Cardiac muscle cell (in vitro differentiated cells and primary cell): ENCODE measurements at regions not wholly inside any gene's neighbourhood (a gene's known extent, or its start where the extent isn't known, plus 50 kb on each side); places are given as distances from the start of the nearest gene placed in this dataset.
A peak's percentile ranks its signal among the peaks of the same experiment; 100 is the strongest.

Source experiments
- DNase-seq, 2 donors: peaks; one replicate each; pipeline versions ENCODE4 v3.0.0 to v3.0.0-alpha.2; 2010 to 2017; ENCODE audit warnings: low read depth in 1 of 2, low spot score in 1 of 2
- H3K27ac ChIP-seq: fragments of 200-600 bp; sonication (generic); 2 replicates; pipeline ENCODE4 v1.5.1; 2016
- H3K27me3 ChIP-seq: fragments of 200-600 bp; sonication (generic); 2 replicates; pipeline ENCODE4 v1.6.0; 2016; ENCODE audit warnings: control low read depth
- H3K36me3 ChIP-seq: fragments of 200-600 bp; sonication (generic); 2 replicates; pipeline ENCODE4 v1.5.1; 2016; ENCODE audit warnings: control low read depth
- H3K4me1 ChIP-seq: fragments of 200-600 bp; sonication (generic); 2 replicates; pipeline ENCODE4 v1.8.1; 2017; ENCODE audit warnings: low read depth, mild to moderate bottlenecking, mixed run types
- H3K4me3 ChIP-seq: fragments of 200-600 bp; sonication (generic); 2 replicates; pipeline ENCODE4 v1.5.1; 2016; ENCODE audit warnings: mild to moderate bottlenecking
- H3K9me3 ChIP-seq: fragments of 200-600 bp; sonication (generic); 2 replicates; pipeline ENCODE4 v1.5.1; 2017; ENCODE audit warnings: low read depth, mild to moderate bottlenecking, control low read depth
- TF ChIP-seq, protein P1 (sequence below): IDR thresholded peaks from 2 replicates; pipeline ENCODE4 v1.5.1; 2012; ENCODE audit warnings: low read depth, mild to moderate bottlenecking, low read length

DNA sequence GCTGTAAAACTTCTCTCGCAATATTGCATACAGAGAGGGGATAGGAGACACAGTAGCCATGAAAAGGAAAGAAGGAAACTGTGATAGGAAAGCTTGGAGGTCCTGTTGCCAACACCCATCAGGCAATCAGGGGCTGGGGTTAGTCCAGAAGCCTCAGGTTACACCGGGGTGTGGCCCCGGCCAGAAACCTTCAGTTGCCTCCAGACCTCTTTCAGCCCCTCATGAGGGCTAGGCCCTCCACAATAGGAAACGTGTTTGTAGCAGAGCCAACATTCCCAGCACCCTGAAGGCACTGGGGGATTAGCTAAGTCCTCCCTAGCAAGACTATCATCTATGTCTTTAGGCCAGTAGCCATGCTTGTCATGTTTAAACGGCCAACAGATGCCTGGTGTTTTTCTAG lies 1048.0 kb upstream of the CNTN5 start:
- H3K27ac ChIP-seq: no peak overlapping the region
- TF ChIP-seq, protein P1, sequence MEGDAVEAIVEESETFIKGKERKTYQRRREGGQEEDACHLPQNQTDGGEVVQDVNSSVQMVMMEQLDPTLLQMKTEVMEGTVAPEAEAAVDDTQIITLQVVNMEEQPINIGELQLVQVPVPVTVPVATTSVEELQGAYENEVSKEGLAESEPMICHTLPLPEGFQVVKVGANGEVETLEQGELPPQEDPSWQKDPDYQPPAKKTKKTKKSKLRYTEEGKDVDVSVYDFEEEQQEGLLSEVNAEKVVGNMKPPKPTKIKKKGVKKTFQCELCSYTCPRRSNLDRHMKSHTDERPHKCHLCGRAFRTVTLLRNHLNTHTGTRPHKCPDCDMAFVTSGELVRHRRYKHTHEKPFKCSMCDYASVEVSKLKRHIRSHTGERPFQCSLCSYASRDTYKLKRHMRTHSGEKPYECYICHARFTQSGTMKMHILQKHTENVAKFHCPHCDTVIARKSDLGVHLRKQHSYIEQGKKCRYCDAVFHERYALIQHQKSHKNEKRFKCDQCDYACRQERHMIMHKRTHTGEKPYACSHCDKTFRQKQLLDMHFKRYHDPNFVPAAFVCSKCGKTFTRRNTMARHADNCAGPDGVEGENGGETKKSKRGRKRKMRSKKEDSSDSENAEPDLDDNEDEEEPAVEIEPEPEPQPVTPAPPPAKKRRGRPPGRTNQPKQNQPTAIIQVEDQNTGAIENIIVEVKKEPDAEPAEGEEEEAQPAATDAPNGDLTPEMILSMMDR: no peak
- no peaks in the 10 kb centered on the region for H3K27me3 ChIP-seq
- DNase-seq: no peak
- no peaks in the 10 kb centered on the region for H3K9me3 ChIP-seq
- H3K36me3 ChIP-seq: no peaks in the 10 kb centered on the region
- peaks cover 7% of the 10 kb centered on the region for H3K4me1 ChIP-seq
- H3K4me3 ChIP-seq: no peak overlapping the region

DNA sequence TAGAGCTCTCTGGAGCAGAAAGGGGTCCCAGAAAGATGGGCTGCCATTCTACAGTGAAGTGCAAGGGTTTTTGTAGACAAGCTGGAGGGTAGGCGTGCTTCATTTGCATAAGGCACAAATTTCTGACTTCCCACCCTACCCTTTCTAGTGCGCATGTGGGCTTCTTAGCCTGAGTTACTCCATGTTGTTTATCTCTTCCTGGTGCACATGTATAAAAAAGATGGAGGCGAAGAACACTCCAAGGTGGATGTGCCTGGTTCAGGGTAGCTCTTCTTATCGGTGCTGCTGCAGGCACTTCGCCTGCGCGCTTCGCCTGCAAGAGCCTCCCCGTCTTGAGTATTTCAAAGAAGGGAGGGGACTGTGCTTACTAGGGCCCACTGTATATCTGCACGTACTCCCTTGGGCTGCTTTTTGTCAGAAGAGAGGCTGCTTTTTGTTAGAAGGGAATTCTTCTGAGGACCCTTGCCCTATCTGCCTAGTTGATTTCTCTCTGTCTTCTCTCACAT lies 1047.3 kb upstream of the CNTN5 start:
- no peaks in the 10 kb centered on the region for H3K36me3 ChIP-seq
- DNase-seq: peak in 1 of 2 donors; percentile 14
- no peaks in the 10 kb centered on the region for H3K9me3 ChIP-seq
- peaks cover 7% of the 10 kb centered on the region for H3K4me1 ChIP-seq
- no peak overlapping the region for H3K27ac ChIP-seq
- no peaks in the 10 kb centered on the region for H3K27me3 ChIP-seq
- TF ChIP-seq, protein P1: no peak
- H3K4me3 ChIP-seq: no peak overlapping the region

DNA sequence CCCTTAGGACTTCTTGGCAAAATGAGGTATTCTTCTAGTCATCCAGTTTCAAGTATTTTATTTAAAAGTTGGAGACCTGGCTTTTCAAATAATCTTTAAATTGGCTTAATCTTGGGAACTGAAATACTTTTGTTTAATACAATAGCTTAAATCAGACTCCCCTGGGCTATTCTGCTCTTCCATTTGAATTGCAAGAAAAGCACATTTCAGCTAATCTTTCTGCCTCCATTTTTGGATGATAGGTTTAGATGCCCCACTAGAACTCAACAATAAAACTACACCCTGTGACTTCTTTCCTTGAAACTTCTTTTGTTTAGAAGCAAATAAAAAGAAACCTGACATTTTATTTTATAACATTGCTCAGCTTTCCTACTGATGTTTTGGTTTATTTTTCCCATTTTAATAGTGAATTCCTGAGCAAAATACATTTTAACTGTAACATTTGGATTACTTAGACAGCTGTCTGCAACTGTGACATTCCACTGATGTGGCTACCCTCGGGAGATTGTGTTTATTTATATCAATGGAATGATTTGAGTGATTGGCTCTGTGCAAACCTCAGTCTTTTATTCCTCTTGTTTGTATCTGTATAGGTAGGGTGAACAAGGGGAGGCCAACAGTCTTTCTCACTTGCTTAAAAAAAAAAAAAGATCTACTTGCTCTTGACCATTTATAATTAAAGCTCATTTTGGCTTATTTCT lies 1045.8 kb upstream of the CNTN5 start:
- H3K9me3 ChIP-seq: no peaks in the 10 kb centered on the region

DNA sequence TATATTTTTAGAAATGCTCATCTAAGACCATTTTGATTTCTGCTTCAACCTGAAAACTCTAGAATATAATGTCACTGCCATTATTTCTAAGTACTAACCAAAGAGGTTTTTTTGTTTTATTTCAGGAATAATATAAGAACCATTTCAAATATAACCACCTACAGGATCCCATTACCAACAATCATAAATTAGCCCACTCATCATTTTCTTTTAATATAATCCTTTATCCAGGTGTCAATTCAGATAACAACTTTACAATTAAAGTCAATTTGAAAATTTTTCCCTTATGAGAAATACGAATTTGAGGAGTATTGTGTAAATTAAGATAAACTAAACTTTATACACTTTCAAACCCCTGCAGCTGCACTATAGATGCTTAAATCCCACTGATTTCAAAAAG lies 1043.0 kb upstream of the CNTN5 start:
- H3K27ac ChIP-seq: no peak overlapping the region
- TF ChIP-seq, protein P1: no peak
- H3K27me3 ChIP-seq: no peaks in the 10 kb centered on the region
- no peak overlapping the region for H3K4me3 ChIP-seq
- no peaks in the 10 kb centered on the region for H3K9me3 ChIP-seq
- peaks cover 7% of the 10 kb centered on the region for H3K4me1 ChIP-seq
- no peak for DNase-seq
- H3K36me3 ChIP-seq: no peaks in the 10 kb centered on the region

More for the DNA sequence above, 1045.8 kb upstream of the CNTN5 start:
- peaks cover 7% of the 10 kb centered on the region for H3K4me1 ChIP-seq
- no peak overlapping the region for H3K4me3 ChIP-seq
- H3K36me3 ChIP-seq: no peaks in the 10 kb centered on the region
- DNase-seq: no peak
- TF ChIP-seq, protein P1: no peak
- no peak overlapping the region for H3K27ac ChIP-seq
- H3K27me3 ChIP-seq: no peaks in the 10 kb centered on the region

DNA sequence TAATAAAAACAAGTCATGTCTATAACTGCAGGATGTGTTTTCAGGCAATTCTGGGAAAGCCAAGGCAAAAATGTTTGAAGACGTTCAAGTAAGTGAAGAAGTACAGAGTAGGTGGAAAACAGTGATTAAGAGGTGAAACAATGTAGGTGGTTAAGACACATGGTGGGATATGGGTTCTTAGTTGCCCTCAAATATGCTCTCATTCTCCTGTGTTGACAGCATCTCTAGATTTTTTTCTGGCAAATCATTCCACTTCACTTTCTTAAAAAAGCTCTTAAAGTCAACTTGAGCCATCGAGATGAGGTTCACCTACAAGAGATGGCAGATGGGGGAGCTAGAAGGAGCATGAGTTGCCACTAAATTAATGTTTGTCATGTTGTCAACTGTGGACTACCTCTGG lies 1041.0 kb upstream of the CNTN5 start:
- peaks cover 7% of the 10 kb centered on the region for H3K4me1 ChIP-seq
- TF ChIP-seq, protein P1: no peak
- no peaks in the 10 kb centered on the region for H3K9me3 ChIP-seq
- no peak for DNase-seq
- no peaks in the 10 kb centered on the region for H3K27me3 ChIP-seq
- H3K4me3 ChIP-seq: no peak overlapping the region
- no peak overlapping the region for H3K27ac ChIP-seq
- no peaks in the 10 kb centered on the region for H3K36me3 ChIP-seq
